ENCODE measurements at regions not wholly inside any gene's neighbourhood (a gene's known extent, or its start where the extent isn't known, plus 50 kb on each side); places are given as distances from the start of the nearest gene placed in this dataset.

- Histone ChIP-seq H3K36me3 (replicated peaks in 1 of 2; ENCODE audit: control insufficient read depth in 2 of 2, insufficient read depth in 2 of 2, low read length in 2 of 2) (no peaks in the 10 kb centered on the region), H3K4me2 (ENCODE audit: insufficient read depth, low read length, poor library complexity, severe bottlenecking) (no peak overlapping the region), H3K23ac (ENCODE audit: low read depth, low read length, poor library complexity) (no peak overlapping the region), H4K91ac (ENCODE audit: low read depth, low read length, poor library complexity) (no peak overlapping the region), H2AK5ac (ENCODE audit: low read depth, low read length) (no peak overlapping the region), H2BK120ac (ENCODE audit: low read depth, low read length) (no peak overlapping the region), H3K18ac (ENCODE audit: low read length) (no peak overlapping the region), H3K14ac (ENCODE audit: low read length) (no peak overlapping the region), H2BK5ac (ENCODE audit: low read length) (no peak overlapping the region), H4K8ac (ENCODE audit: low read depth, low read length) (no peak overlapping the region), H3K4me3 (ENCODE audit: low read length in 2 of 2) (no peak overlapping the region), H3K4ac (ENCODE audit: low read length) (no peak overlapping the region), H3K4me1 (ENCODE audit: control insufficient read depth in 2 of 2, insufficient read depth in 1 of 2, low read depth in 1 of 2, low read length in 2 of 2) (no peaks in the 10 kb centered on the region), H3K27me3 (ENCODE audit: control insufficient read depth in 3 of 3, insufficient read depth in 3 of 3, low read depth in 1 of 3, low read length in 3 of 3) (no peaks in the 10 kb centered on the region), H3K9me3 (replicated peaks in 1 of 2; ENCODE audit: control insufficient read depth in 2 of 2, insufficient read depth in 1 of 2, low read depth in 1 of 2, low read length in 2 of 2) (peaks cover 0 to 2% of the 10 kb centered on the region in 2 donors), H2AFZ (ENCODE audit: low read length) (no peak overlapping the region), H2BK15ac (ENCODE audit: low read length) (no peak overlapping the region), H3K27ac (replicated peaks; ENCODE audit: low read length) (no peak overlapping the region), H3K9ac (ENCODE audit: low read depth, low read length, poor library complexity) (no peak overlapping the region), H3K79me1 (ENCODE audit: low read depth, low read length) (no peaks in the 10 kb centered on the region), H2BK12ac (ENCODE audit: low read length) (no peak overlapping the region)
- DNase-seq (ENCODE audit: low spot score): no peak
- WGBS, 2 donors (ENCODE audit: extremely low coverage in 2 of 2, insufficient read length in 2 of 2, insufficient replicate concordance in 1 of 2): no CpG with 5 or more reads among the region's 5 CpGs
Measured at GRCh38 chr20:24111858-24112257, 123.3 kb upstream of the GGTLC1 start.

- no peaks in the 10 kb centered on the region for H3K27me3 ChIP-seq (ENCODE audit: control insufficient read depth in 3 of 3, insufficient read depth in 3 of 3, low read depth in 1 of 3, low read length in 3 of 3)
- H3K27ac ChIP-seq (replicated peaks; ENCODE audit: low read length): no peak overlapping the region
- no peak overlapping the region for H3K18ac ChIP-seq (ENCODE audit: low read length)
- no peaks in the 10 kb centered on the region for H3K79me1 ChIP-seq (ENCODE audit: low read depth, low read length)
- no peak overlapping the region for H4K91ac ChIP-seq (ENCODE audit: low read depth, low read length, poor library complexity)
- no peak overlapping the region for H2BK12ac ChIP-seq (ENCODE audit: low read length)
- no peak overlapping the region for H3K4ac ChIP-seq (ENCODE audit: low read length)
- no peak overlapping the region for H4K8ac ChIP-seq (ENCODE audit: low read depth, low read length)
- H3K4me3 ChIP-seq (ENCODE audit: low read length in 2 of 2): no peak overlapping the region
- no peaks in the 10 kb centered on the region for H3K36me3 ChIP-seq (replicated peaks in 1 of 2; ENCODE audit: control insufficient read depth in 2 of 2, insufficient read depth in 2 of 2, low read length in 2 of 2)
- H3K4me2 ChIP-seq (ENCODE audit: insufficient read depth, low read length, poor library complexity, severe bottlenecking): no peak overlapping the region
- H2BK5ac ChIP-seq (ENCODE audit: low read length): no peak overlapping the region
- H3K9me3 ChIP-seq (replicated peaks in 1 of 2; ENCODE audit: control insufficient read depth in 2 of 2, insufficient read depth in 1 of 2, low read depth in 1 of 2, low read length in 2 of 2): peaks cover 0 to 2% of the 10 kb centered on the region in 2 donors
- H3K14ac ChIP-seq (ENCODE audit: low read length): no peak overlapping the region
- no peak overlapping the region for H3K23ac ChIP-seq (ENCODE audit: low read depth, low read length, poor library complexity)
- no peak overlapping the region for H2BK15ac ChIP-seq (ENCODE audit: low read length)
- no CpG with 5 or more reads among the region's 10 CpGs for WGBS, 2 donors (ENCODE audit: extremely low coverage in 2 of 2, insufficient read length in 2 of 2, insufficient replicate concordance in 1 of 2)
- no peak overlapping the region for H2BK120ac ChIP-seq (ENCODE audit: low read depth, low read length)
- DNase-seq (ENCODE audit: low spot score): no peak
- no peaks in the 10 kb centered on the region for H3K4me1 ChIP-seq (ENCODE audit: control insufficient read depth in 2 of 2, insufficient read depth in 1 of 2, low read depth in 1 of 2, low read length in 2 of 2)
- H3K9ac ChIP-seq (ENCODE audit: low read depth, low read length, poor library complexity): no peak overlapping the region
- no peak overlapping the region for H2AK5ac ChIP-seq (ENCODE audit: low read depth, low read length)
- H2AFZ ChIP-seq (ENCODE audit: low read length): no peak overlapping the region
Measured at GRCh38 chr20:24109537-24109936, 121.0 kb upstream of the GGTLC1 start.

- H3K79me1 ChIP-seq (ENCODE audit: low read depth, low read length): no peaks in the 10 kb centered on the region
- no peak overlapping the region for H2BK120ac ChIP-seq (ENCODE audit: low read depth, low read length)
- no peak overlapping the region for H3K27ac ChIP-seq (replicated peaks; ENCODE audit: low read length)
- no peak overlapping the region for H3K4ac ChIP-seq (ENCODE audit: low read length)
- peak overlapping the region; percentile 62 for H3K23ac ChIP-seq (ENCODE audit: low read depth, low read length, poor library complexity)
- no peak overlapping the region for H3K4me2 ChIP-seq (ENCODE audit: insufficient read depth, low read length, poor library complexity, severe bottlenecking)
- no peak overlapping the region for H3K18ac ChIP-seq (ENCODE audit: low read length)
- no peaks in the 10 kb centered on the region for H3K27me3 ChIP-seq (ENCODE audit: control insufficient read depth in 3 of 3, insufficient read depth in 3 of 3, low read depth in 1 of 3, low read length in 3 of 3)
- peaks cover 0 to 2% of the 10 kb centered on the region in 2 donors for H3K9me3 ChIP-seq (replicated peaks in 1 of 2; ENCODE audit: control insufficient read depth in 2 of 2, insufficient read depth in 1 of 2, low read depth in 1 of 2, low read length in 2 of 2)
- no peak for DNase-seq (ENCODE audit: low spot score)
- H3K4me3 ChIP-seq (ENCODE audit: low read length in 2 of 2): no peak overlapping the region
- H4K91ac ChIP-seq (ENCODE audit: low read depth, low read length, poor library complexity): no peak overlapping the region
- no peaks in the 10 kb centered on the region for H3K4me1 ChIP-seq (ENCODE audit: control insufficient read depth in 2 of 2, insufficient read depth in 1 of 2, low read depth in 1 of 2, low read length in 2 of 2)
- H2AFZ ChIP-seq (ENCODE audit: low read length): peak overlapping the region; percentile 39
- H3K36me3 ChIP-seq (replicated peaks in 1 of 2; ENCODE audit: control insufficient read depth in 2 of 2, insufficient read depth in 2 of 2, low read length in 2 of 2): no peaks in the 10 kb centered on the region
- H2BK15ac ChIP-seq (ENCODE audit: low read length): no peak overlapping the region
- no peak overlapping the region for H3K9ac ChIP-seq (ENCODE audit: low read depth, low read length, poor library complexity)
- no peak overlapping the region for H3K14ac ChIP-seq (ENCODE audit: low read length)
- H4K8ac ChIP-seq (ENCODE audit: low read depth, low read length): no peak overlapping the region
- no peak overlapping the region for H2BK5ac ChIP-seq (ENCODE audit: low read length)
- no peak overlapping the region for H2AK5ac ChIP-seq (ENCODE audit: low read depth, low read length)
- WGBS, 2 donors (ENCODE audit: extremely low coverage in 2 of 2, insufficient read length in 2 of 2, insufficient replicate concordance in 1 of 2): no CpG with 5 or more reads among the region's 12 CpGs
- no peak overlapping the region for H2BK12ac ChIP-seq (ENCODE audit: low read length)
Measured at GRCh38 chr20:24109008-24109407, 120.4 kb upstream of the GGTLC1 start.

- Histone ChIP-seq H3K4me3 (ENCODE audit: low read length in 2 of 2) (no peak overlapping the region), H3K36me3 (replicated peaks in 1 of 2; ENCODE audit: control insufficient read depth in 2 of 2, insufficient read depth in 2 of 2, low read length in 2 of 2) (no peaks in the 10 kb centered on the region), H3K18ac (ENCODE audit: low read length) (no peak overlapping the region), H3K27me3 (ENCODE audit: control insufficient read depth in 3 of 3, insufficient read depth in 3 of 3, low read depth in 1 of 3, low read length in 3 of 3) (no peaks in the 10 kb centered on the region), H2BK15ac (ENCODE audit: low read length) (no peak overlapping the region), H3K27ac (replicated peaks; ENCODE audit: low read length) (no peak overlapping the region), H2BK5ac (ENCODE audit: low read length) (no peak overlapping the region), H2BK12ac (ENCODE audit: low read length) (no peak overlapping the region), H3K4me2 (ENCODE audit: insufficient read depth, low read length, poor library complexity, severe bottlenecking) (no peak overlapping the region), H3K14ac (ENCODE audit: low read length) (no peak overlapping the region), H4K8ac (ENCODE audit: low read depth, low read length) (no peak overlapping the region), H2BK120ac (ENCODE audit: low read depth, low read length) (no peak overlapping the region), H3K23ac (ENCODE audit: low read depth, low read length, poor library complexity) (peak overlapping the region; percentile 62), H3K4ac (ENCODE audit: low read length) (no peak overlapping the region), H3K4me1 (ENCODE audit: control insufficient read depth in 2 of 2, insufficient read depth in 1 of 2, low read depth in 1 of 2, low read length in 2 of 2) (no peaks in the 10 kb centered on the region), H4K91ac (ENCODE audit: low read depth, low read length, poor library complexity) (no peak overlapping the region), H3K79me1 (ENCODE audit: low read depth, low read length) (no peaks in the 10 kb centered on the region), H2AK5ac (ENCODE audit: low read depth, low read length) (no peak overlapping the region), H3K9me3 (replicated peaks in 1 of 2; ENCODE audit: control insufficient read depth in 2 of 2, insufficient read depth in 1 of 2, low read depth in 1 of 2, low read length in 2 of 2) (peaks cover 0 to 2% of the 10 kb centered on the region in 2 donors), H2AFZ (ENCODE audit: low read length) (no peak overlapping the region), H3K9ac (ENCODE audit: low read depth, low read length, poor library complexity) (no peak overlapping the region)
- no CpG with 5 or more reads among the region's 3 CpGs for WGBS, 2 donors (ENCODE audit: extremely low coverage in 2 of 2, insufficient read length in 2 of 2, insufficient replicate concordance in 1 of 2)
- DNase-seq (ENCODE audit: low spot score): no peak
Measured at GRCh38 chr20:24108581-24108980, 120.0 kb upstream of the GGTLC1 start.

All from neuronal stem cell (in vitro differentiated cells).